Hepatic stellate cell (primary cell): ENCODE measurements at regions not wholly inside any gene's neighbourhood (a gene's known extent, or its start where the extent isn't known, plus 50 kb on each side); places are given as distances from the start of the nearest gene placed in this dataset.
A peak's percentile ranks its signal among the peaks of the same experiment; 100 is the strongest.

ENCODE experiments used
- DNase-seq: peaks from one replicate; pipeline ENCODE4 v3.0.0; 2011; ENCODE audit warnings: low spot score

DNA sequence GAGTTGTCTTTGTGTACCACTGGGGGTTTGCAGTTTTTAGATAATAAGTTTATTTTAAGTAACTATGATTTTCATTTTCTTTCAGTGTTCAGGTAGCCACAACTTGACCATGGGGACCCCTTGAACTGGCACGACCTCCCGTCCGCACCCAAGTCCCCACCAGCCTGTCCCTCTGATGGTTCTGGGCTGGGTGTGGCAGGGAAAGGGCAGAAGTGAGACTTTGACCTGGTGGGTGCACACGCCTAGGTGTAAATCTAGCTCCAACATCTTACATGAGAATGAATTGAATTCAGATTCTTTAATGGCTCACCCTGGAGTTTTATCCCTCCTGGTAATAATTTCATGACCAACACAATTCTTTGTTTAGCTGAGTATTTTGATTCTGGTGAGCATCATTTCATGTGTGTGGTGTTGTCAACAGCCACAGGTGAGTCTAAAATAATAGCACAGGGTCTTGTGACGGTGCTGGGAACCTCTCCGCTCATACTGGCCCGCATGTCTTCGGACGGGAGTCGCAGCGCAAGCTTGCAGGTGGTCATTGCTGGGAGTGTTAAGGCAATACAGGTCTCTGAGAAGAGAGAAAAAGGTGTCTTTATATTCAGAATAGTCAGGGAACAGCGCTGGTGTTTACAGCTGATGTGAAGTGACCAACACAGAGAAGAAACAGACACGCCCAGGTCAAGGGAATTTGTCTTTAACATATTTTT lies 50.8 kb upstream of the POFUT2 start:
- no peak for DNase-seq

DNA sequence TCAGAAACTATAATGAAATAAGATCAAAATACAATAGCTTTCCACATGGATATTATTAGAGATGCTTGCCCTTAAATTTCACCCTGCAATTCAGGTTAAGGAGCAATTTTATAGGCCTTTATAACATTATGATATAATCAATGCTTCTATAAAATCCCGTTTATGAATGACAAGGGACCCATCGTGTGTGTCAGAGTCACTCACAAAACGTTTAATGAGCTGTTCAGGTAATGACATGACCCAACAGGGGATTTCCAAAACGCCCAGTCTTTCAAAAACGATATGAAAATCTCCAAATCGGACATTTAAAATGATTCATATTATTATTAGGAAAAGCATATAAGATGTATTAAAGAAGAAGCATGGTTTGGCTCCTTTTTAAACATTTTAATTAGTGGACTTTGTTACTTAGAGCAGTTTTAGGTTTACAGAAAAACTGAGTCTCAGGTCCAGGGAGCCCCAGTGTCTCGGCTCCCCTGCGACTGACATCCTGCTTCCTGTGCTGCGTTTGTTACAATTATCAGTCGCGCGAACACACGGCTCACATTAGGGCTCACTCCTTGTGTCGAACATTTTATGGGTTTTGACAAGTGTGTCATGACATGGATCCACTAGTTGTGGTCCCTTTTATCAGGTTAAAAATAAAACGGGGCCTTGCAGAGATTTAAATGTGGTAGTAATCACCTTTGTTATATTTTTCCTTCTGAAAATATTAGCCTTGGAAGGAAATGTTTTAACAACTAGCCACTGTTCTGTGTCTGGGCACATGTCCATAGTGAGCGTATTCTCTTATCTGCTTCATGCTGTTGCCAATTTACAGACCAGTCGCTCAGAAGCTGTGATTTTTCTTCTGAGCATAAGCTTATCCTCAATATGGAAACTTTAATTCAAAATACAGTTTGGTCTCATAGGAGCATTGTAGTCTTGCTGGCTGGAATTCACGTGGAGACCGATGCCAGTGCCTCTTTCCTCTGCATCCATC lies 52.0 kb upstream of the POFUT2 start:
- DNase-seq: no peak

DNA sequence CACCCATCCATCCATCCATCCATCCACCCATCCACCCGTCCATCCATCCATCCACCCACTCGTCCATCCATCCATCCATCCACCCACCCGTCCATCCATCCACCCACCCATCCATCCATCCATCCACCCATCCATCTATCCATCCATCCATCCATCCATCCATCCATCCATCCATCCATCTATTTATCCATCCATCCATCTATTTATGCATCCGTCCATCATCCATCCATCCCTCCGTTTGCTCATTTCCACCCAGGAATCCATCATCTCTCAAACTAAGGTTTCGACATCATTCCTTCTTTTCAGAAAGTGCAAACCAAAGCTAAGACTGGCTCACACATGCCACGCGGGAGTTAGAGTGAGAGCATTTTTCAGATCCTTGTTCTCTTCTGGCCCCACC lies 52.8 kb upstream of the POFUT2 start:
- no peak for DNase-seq

DNA sequence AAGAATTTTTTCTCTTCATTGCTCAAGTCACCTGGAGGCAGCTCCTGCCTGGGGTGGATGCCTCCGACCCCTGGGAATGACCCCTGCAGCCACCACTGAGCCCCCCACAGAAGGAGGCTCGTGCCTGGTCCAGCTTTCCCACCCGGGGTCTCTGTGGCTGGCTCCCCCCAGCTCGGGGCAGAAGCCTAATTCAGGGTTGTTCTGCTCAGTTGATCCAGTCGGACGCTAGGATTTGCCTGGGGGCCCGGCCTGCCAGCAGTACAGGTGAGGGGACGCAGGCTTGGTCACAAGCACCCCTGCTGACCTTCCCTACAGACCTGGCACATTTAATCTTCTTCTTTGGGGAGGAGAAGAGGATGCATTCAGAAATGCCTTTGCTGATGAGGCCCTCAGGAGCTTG lies 53.6 kb upstream of the POFUT2 start:
- DNase-seq: no peak

DNA sequence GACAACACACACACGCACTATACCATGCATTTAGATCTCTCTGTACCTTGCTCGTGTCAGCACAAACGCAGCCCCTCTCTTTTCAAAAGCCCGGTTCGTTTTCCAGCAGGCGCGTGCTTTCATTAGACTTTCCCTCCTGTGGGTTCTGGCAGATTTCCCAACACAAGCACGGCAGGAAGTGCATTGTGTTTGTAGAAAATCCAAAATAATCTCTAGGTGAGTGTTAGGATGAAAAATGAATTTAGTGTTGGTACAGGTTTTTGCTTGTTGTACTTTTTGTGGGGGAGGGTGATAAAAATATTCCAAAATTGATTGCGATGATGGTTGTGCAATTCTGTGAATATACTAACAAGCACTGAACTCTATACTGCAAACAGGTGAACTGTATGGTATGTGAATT lies 54.1 kb upstream of the POFUT2 start:
- no peak for DNase-seq

DNA sequence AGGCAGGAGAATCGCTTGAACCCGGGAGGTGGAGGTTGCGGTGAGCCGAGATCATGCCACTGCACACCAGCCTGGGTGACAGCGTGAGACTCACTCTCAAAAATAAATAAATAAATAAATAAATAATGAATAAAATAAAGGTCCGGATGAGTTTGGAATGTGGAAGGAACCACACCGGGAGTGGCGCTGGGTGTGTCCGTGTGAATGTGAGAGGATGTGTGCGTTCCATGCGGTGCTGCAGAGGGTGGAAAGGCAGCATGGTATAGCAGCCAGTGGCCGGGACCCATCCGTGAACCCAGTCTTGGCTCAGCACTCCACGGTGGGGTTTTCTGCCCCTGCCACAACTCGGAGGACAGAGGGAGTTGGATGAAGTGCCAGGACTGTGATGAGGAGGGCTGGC lies 56.2 kb upstream of the POFUT2 start:
- no peak for DNase-seq

DNA sequence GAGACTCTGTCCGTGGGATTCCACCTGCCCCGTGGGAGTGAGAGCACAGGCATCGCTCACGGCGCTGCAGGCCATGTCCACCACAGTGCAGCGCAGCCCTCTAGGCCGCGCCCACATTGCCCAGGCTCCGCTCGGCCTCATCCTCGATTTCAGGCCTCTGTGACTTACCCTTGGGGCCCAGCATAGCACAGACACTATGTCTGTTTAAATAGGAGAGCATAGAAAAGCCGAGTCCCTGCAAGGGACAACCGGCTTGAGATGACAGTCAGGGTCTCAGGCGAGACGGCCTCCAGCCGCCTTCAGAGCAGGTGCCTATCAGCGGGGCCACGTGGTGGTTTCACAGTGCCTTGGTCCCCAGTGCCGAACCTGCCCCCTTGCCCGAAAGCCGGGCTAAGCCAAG lies 56.9 kb upstream of the POFUT2 start:
- DNase-seq: no peak

DNA sequence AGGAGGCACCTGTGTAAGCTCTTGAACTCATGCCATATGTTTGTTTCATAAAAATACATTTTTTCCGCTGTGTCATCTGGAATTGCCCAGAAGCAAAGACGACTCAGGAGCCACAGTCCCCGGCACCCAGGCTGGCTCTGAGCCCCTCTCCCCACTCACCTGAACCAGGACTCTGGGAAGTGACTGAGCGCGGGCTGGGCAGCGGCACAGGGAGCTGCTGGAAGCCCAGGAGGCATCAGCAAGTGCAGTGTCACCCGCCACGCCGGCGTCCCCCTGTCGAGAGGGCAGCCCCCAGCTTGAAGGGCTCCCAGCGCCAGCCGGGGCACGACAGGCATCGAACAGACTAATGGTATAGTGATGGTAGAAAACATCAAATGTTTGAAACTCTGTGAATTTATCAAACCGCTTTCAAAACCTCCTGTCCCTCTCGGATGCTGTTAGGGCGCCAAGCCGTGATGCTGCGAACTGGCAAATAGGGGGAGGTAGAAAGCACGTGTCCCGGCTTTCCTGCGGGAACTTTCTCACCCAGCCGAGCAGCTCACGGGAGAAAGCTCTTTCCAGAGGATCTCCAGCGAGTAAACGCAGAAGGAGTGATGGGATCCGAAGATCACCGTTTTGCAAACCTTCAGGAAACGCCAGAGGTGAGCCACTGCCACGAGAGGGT lies 57.8 kb upstream of the COL18A1 start:
- no peak for DNase-seq

DNA sequence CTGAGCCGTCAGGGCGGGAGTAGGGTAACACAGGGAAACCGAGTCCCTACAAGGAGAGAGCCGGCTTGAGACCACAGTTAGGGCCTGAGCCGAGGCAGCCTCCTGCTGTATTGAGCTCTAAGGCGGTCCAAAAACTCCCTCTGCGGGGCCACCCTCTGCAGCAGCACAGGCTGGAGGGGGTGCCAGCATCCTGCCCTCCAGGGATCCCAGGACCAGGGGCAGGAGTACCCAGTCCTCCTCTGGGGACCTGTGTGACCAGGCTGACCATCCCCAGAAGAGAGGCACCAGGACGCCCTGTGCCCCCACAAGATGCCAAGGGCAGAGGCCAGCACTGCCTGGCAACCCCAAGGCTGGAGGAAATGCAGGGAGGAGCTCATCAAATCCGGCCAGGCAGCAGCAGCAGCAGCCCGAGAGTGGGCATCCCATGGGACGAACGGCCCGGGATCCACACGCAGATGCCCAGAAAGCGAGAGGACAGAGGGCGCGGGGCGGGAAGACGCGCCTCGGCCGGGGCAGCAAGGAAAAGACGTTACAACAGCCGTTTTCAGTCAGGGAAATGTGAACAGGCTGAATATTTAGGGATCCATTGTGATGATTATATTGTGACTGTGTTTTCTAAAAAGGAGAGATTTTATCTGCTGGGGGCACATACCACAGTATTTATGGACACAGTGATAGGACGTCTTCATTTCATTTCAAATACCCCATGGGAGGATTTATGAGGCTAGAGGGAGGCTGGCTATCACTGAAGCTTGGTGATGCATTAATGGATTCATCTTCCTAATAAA lies 57.1 kb upstream of the COL18A1 start:
- DNase-seq: peak; percentile 67

DNA sequence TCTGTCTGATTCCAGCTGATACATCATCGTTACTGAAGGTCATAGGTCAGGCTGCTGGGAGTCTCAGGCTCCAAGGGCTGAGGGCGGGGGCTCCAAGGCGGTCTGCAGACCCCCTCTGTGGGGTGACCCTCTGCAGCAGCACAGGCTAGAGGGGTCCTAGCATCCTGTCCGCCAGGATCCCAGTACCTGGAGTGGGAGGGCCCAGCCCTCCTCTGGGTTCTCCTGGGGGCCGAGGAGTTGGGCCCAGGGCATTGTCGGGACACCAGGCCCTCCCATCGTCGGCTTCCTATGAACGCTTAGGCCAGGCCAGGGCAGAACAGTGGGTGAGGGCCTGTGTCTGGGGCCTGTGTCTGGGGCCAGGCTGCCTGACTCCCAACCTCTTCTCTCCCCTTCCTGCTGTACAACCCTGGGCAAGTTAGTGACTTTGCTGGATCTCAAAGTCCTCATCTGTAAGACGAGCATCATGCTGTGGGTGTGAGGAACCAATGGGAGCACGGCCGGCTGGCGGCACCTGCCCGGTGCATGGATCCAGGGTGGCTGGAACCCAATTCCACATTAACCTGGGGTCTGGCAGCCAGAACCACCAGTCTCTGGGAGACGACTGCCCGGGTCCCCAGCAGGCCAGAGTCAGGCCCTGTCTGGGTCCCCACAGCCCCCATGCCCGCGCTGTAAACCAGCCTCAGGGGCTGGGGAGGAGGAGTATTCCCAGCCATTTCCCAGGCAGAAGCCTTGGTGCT lies 56.2 kb upstream of the COL18A1 start:
- DNase-seq: no peak

DNA sequence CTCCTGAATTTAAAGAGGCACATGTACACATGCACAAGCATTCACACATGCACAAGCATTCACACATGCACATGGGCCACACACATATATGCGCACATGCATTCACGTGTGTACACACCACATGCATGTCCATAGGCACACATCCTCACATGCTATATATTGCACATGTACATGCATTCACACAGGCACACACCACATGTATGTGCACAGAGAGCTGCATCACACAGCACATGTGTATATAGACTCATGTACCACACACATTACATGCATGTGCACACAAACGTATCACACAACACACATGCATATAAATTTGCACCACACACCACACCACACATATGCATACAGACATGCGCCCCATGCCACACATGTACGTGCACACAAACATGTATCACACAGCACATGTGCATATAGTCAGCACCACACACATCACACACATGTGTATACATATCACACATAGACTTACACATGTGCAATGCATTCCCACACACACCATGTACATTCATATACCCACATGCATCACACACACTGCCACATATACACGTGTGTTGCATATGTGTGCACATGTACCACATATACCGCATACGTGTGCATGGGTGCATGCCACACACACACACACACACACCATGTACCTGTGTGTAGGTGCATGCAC lies 54.6 kb upstream of the COL18A1 start:
- no peak for DNase-seq

DNA sequence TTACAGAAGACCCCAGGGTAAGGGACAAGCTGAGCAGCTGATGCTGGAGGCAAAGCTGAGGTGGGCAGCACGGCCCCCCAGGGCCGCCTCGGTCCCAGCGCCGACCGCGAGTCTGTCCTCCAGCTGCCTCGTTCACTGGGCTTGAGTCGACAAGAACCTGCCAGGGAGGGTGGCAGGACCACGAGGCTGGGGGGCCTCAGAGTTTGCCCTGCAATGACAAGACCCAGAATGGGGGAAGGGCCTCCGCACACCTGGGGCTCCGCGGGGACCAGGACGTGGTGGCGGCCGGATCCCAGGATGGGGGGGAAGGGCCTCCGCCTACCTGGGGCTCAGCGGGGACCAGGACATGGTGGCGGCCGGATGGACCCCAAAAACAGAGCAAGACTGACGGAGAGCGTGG lies 53.9 kb upstream of the COL18A1 start:
- no peak for DNase-seq

DNA sequence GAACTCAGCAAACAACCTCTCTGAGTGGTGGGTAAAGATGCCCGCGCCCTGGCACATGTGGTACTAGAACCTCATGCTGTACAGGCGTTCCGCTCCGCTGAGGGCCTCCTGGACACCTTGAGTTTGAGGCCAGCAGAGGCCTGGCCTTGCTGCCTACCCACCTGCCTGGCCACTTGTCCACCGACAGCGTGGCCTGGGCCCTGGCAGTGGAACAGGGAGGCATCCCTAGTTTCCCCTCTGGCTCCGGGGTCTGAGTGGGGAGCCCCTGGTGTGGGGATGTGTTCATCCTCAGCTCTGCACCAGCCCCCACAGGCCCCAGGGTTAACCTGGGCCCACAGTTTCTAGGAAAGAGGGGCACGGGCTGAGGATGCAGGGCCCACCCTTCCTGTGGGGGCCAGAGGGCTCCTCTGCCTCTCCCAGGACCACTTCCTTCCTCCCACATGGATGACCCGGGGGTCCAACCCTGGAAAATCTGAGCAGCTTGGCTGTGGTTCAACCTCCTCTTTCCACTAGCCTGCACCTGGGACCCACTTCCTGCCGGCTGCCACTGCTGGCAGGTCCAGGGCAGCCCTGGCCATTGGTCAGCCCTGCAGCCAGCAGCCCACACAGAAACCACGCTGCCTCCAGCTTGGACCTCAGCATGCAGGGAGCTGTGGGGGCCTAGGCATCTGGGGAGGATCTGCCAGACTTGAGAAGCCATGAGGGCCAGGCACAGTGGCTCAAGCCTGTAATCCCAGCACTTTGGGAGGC lies 53.3 kb upstream of the COL18A1 start:
- no peak for DNase-seq

DNA sequence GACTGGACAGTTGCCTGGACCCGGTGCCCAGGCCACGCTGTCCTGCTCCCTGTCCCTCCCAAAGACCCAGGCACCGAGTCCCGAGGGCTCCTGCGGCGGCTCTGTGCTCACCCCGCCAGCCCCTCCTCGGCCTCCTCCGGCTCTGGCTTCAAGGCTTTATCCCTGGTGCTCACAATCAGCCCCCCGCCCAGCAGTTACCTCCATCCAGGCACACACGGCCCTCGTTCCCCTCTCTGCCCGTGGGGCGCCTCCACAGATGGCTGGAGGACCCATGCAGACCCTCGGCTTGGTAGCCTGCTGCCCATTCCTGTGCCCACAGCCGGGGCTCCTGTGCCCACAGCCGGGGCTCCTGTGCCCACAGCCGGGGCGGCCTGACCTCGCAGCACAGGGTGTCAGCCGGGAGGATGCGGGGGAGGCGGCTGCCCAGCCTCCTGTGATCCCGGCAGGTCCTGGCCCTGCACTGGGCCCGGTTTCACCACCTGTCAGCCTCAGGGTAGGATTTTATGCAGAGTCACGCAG lies 52.3 kb upstream of the COL18A1 start:
- DNase-seq: no peak

DNA sequence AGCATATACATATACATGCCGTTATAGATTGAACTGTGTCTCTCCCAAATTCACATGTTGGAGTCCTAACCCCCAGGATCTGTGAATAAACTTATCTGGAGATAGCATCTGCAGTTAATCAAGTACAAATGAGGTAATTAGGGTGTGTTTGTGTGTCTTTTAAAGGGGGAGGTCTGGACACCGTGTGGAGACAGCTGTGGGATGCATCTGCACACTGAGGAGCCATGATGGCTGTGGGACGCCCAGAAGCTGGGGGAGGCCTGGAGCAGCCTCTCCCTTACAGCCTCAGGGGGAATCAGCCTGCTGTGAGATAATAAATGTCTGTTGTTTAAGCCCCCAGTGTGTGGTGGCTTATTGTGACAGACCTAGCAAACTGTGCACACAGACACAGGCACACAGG lies 51.8 kb upstream of the COL18A1 start:
- DNase-seq: no peak

DNA sequence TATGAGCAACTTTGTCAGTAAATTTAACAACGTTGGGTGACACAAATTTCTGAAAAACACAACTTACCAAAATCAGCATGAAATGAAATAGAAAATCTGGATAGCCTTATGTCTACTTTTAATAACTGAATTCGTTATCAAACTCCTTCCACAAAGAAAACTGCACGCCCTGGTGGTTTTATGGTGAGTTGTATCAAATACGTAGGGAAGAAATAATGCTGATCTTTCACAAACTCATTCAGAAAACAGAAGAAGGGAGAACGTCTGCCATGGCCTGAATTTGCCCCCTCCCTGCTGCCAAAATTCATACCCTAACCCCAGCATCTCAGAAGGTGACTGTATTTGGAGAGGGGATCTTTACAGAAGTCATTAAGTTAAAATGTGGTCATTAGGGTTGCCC lies 50.0 kb upstream of the COL18A1 start:
- no peak for DNase-seq
